ENCODE measurements at regions not wholly inside any gene's neighbourhood (a gene's known extent, or its start where the extent isn't known, plus 50 kb on each side); places are given as distances from the start of the nearest gene placed in this dataset.

- TF ChIP-seq REST (IDR thresholded peaks at IDR 0.05; ENCODE audit: insufficient replicate concordance, low read depth): no peak
- no peak for TF ChIP-seq CTCF (IDR thresholded peaks at IDR 0.05; ENCODE audit: insufficient read depth, low read length)
- TF ChIP-seq POLR2AphosphoS5 (IDR thresholded peaks at IDR 0.05; ENCODE audit: low read depth): no peak
- no peak for TF ChIP-seq SPI1 (IDR thresholded peaks at IDR 0.05; ENCODE audit: borderline replicate concordance, low read depth)
These were observed 802.2 kb upstream of the MIR17HG start for GRCh38 chr13:90545070-90545840.
